ENCODE measurements at regions not wholly inside any gene's neighbourhood (a gene's known extent, or its start where the extent isn't known, plus 50 kb on each side); places are given as distances from the start of the nearest gene placed in this dataset.

DNA sequence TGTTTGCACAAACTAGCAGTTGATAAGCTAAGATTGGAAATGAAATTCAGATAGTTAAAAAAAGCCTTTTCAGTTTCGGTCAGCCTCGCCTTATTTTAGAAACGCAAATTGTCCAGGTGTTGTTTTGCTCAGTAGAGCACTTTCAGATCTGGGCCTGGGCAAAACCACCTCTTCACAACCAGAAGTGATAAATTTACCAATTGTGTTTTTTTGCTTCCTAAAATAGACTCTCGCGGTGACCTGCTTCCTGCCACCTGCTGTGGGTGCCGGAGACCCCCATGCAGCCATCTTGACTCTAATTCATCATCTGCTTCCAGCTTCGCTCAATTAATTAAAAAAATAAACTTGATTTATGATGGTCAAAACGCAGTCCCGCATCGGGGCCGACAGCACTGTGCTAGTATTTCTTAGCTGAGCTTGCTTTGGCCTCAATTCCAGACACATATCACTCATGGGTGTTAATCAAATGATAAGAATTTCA is 335.6 kb downstream of the TMEM121 start:
- Histone ChIP-seq H3K36me3 (replicated peaks in 1 of 2; ENCODE audit: control extremely low read depth in 1 of 2, control insufficient read depth in 1 of 2, extremely low read depth in 1 of 2, insufficient read depth in 2 of 2, low read length in 1 of 2) (peaks cover 3 to 72% of the 10 kb centered on the region in 2 experiments), H3K4me3 (ENCODE audit: control extremely low read depth in 1 of 5, extremely low read depth in 1 of 5, insufficient read depth in 1 of 5, low read depth in 2 of 5, low read length in 4 of 5) (peak overlapping the region; percentile 99 to 100 (median 99)), H3K4me2 (replicated peaks; ENCODE audit: low read depth, low read length, poor library complexity, severe bottlenecking) (peak overlapping the region; percentile 72), H3K27me3 (replicated peaks in 1 of 4; ENCODE audit: control extremely low read depth in 1 of 4, control insufficient read depth in 3 of 4, insufficient read depth in 4 of 4, low read length in 3 of 4) (no peaks in the 10 kb centered on the region), H2AFZ (ENCODE audit: insufficient read depth, low read depth, low read length, poor library complexity, severe bottlenecking) (no peak overlapping the region), H3K9me3 (ENCODE audit: control extremely low read depth in 1 of 3, control insufficient read depth in 2 of 3, insufficient read depth in 1 of 3, low read length in 2 of 3) (peaks cover 0 to 5% (median 0%) of the 10 kb centered on the region in 3 donors), H3K79me2 (ENCODE audit: control insufficient read depth, insufficient read depth, low read length) (peaks cover 74% of the 10 kb centered on the region), H3K4me1 (ENCODE audit: control insufficient read depth in 2 of 2, insufficient read depth in 2 of 2, low read length in 2 of 2) (peaks cover 0 to 4% of the 10 kb centered on the region in 2 donors), H3K27ac (ENCODE audit: low read length in 2 of 2) (peak overlapping the region; percentile 86 to 94), H4K20me1 (ENCODE audit: control insufficient read depth, insufficient read depth, low read length, poor library complexity, severe bottlenecking) (peaks cover 69% of the 10 kb centered on the region), H3K9ac (ENCODE audit: low read length) (peak overlapping the region; percentile 98)
- peak; percentile 93 for DNase-seq
- intact Hi-C loops (cut with micrococcal nuclease): loop anchor here (1.0 to 5.0 kb wide), 2 partner anchors 35 to 154 kb away; no protein-coding TSS in a partner anchor
- TF ChIP-seq, protein P1, sequence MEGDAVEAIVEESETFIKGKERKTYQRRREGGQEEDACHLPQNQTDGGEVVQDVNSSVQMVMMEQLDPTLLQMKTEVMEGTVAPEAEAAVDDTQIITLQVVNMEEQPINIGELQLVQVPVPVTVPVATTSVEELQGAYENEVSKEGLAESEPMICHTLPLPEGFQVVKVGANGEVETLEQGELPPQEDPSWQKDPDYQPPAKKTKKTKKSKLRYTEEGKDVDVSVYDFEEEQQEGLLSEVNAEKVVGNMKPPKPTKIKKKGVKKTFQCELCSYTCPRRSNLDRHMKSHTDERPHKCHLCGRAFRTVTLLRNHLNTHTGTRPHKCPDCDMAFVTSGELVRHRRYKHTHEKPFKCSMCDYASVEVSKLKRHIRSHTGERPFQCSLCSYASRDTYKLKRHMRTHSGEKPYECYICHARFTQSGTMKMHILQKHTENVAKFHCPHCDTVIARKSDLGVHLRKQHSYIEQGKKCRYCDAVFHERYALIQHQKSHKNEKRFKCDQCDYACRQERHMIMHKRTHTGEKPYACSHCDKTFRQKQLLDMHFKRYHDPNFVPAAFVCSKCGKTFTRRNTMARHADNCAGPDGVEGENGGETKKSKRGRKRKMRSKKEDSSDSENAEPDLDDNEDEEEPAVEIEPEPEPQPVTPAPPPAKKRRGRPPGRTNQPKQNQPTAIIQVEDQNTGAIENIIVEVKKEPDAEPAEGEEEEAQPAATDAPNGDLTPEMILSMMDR (IDR thresholded peaks at IDR 0.05): no peak
- TF ChIP-seq EZH2 (IDR thresholded peaks at IDR 0.05; ENCODE audit: borderline replicate concordance, insufficient read depth, low read depth, low read length, poor library complexity, severe bottlenecking): no peak
- ChIA-PET CTCF (interaction anchor here (0.6 to 1.7 kb wide), 6 partner anchors 35 to 511 kb away, joined by 3 to 10 read pairs (median 3); no protein-coding TSS in a partner anchor), POLR2A (interaction anchor here (0.6 to 6.2 kb wide), 41 partner anchors 8 to 717 kb away, joined by 3 to 97 read pairs (median 5); no protein-coding TSS in a partner anchor)
- Mint-ChIP-seq H3K27ac (peak overlapping the region; percentile 98), H3K27me3 (no peaks in the 10 kb centered on the region), H3K4me3 (peak overlapping the region; percentile 98), H3K4me1 (no peaks in the 10 kb centered on the region), H3K9me3 (ENCODE audit: insufficient read depth) (no peaks in the 10 kb centered on the region)
- WGBS (ENCODE audit: insufficient coverage): 0% methylated on average over 5 of the region's 11 CpGs
- peak; percentile 26 for ATAC-seq (ENCODE audit: low read depth)

DNA sequence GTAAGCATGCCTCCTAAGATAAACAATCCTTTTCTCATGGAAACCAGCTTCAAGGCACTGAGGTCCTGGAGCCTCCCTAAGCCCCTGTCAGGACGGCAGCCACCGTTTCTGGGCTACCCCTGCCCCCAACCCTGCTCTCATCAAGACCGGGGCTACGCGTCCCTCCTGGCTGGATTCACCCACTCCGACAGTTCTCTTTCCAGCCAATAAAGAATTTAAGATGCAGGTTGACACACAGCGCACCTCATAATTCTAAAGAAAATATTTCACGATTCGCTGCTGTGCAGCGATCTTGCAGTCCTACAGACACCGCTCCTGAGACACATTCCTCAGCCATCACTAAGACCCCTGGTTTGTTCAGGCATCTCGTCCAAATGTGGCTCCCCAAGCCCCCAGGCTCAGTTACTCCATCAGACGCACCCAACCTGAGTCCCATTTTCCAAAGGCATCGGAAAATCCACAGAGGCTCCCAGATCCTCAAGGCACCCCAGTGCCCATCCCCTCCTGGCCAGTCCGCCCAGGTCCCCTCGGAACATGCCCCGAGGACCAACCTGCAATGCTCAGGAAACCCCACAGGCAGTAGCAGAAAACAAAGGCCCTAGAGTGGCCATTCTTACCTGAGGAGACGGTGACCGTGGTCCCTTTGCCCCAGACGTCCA is 336.3 kb downstream of the TMEM121 start:
- H3K27me3 ChIP-seq (replicated peaks in 1 of 4; ENCODE audit: control extremely low read depth in 1 of 4, control insufficient read depth in 3 of 4, insufficient read depth in 4 of 4, low read length in 3 of 4): no peaks in the 10 kb centered on the region
- no peak overlapping the region for H2AFZ ChIP-seq (ENCODE audit: insufficient read depth, low read depth, low read length, poor library complexity, severe bottlenecking)
- peak overlapping the region; percentile 98 for H3K27ac Mint-ChIP-seq
- H3K27ac ChIP-seq (ENCODE audit: low read length in 2 of 2): peak overlapping the region; percentile 86 to 94
- H3K4me1 ChIP-seq (ENCODE audit: control insufficient read depth in 2 of 2, insufficient read depth in 2 of 2, low read length in 2 of 2): no peaks in the 10 kb centered on the region
- H3K4me3 ChIP-seq (ENCODE audit: control extremely low read depth in 1 of 5, extremely low read depth in 1 of 5, insufficient read depth in 1 of 5, low read depth in 2 of 5, low read length in 4 of 5): peak overlapping the region; percentile 99 to 100 (median 99)
- peak overlapping the region; percentile 72 for H3K4me2 ChIP-seq (replicated peaks; ENCODE audit: low read depth, low read length, poor library complexity, severe bottlenecking)
- peaks cover 3 to 65% of the 10 kb centered on the region in 2 experiments for H3K36me3 ChIP-seq (replicated peaks in 1 of 2; ENCODE audit: control extremely low read depth in 1 of 2, control insufficient read depth in 1 of 2, extremely low read depth in 1 of 2, insufficient read depth in 2 of 2, low read length in 1 of 2)
- TF ChIP-seq, protein P1 (IDR thresholded peaks at IDR 0.05): no peak
- no peak for TF ChIP-seq EZH2 (IDR thresholded peaks at IDR 0.05; ENCODE audit: borderline replicate concordance, insufficient read depth, low read depth, low read length, poor library complexity, severe bottlenecking)
- ChIA-PET CTCF (interaction anchor here (1.0 to 1.7 kb wide), 3 partner anchors 152 to 510 kb away, joined by 3 to 10 read pairs (median 3); no protein-coding TSS in a partner anchor), POLR2A (interaction anchor here (0.6 to 6.2 kb wide), 40 partner anchors 8 to 716 kb away, joined by 3 to 97 read pairs (median 5); no protein-coding TSS in a partner anchor)
- peak overlapping the region; percentile 98 for H3K9ac ChIP-seq (ENCODE audit: low read length)
- peaks cover 0 to 5% (median 0%) of the 10 kb centered on the region in 3 donors for H3K9me3 ChIP-seq (ENCODE audit: control extremely low read depth in 1 of 3, control insufficient read depth in 2 of 3, insufficient read depth in 1 of 3, low read length in 2 of 3)
- peaks cover 67% of the 10 kb centered on the region for H3K79me2 ChIP-seq (ENCODE audit: control insufficient read depth, insufficient read depth, low read length)
- DNase-seq: peak; percentile 54
- peak overlapping the region; percentile 98 for H3K4me3 Mint-ChIP-seq
- WGBS (ENCODE audit: insufficient coverage): under 1% methylated on average over 17 of the region's 20 CpGs
- peaks cover 62% of the 10 kb centered on the region for H4K20me1 ChIP-seq (ENCODE audit: control insufficient read depth, insufficient read depth, low read length, poor library complexity, severe bottlenecking)
- H3K27me3 Mint-ChIP-seq: no peaks in the 10 kb centered on the region
- H3K4me1 Mint-ChIP-seq: no peaks in the 10 kb centered on the region
- no peaks in the 10 kb centered on the region for H3K9me3 Mint-ChIP-seq (ENCODE audit: insufficient read depth)
- ATAC-seq (ENCODE audit: low read depth): no peak
- intact Hi-C loops (cut with micrococcal nuclease): loop anchor here (1.0 to 5.0 kb wide), 2 partner anchors 35 to 154 kb away; no protein-coding TSS in a partner anchor
